GM19043 (cell line): ENCODE measurements at regions not wholly inside any gene's neighbourhood (a gene's known extent, or its start where the extent isn't known, plus 50 kb on each side); places are given as distances from the start of the nearest gene placed in this dataset.
"Not testable (repeated sequence)": the region's sequence is repeated elsewhere in the genome, so short reads cannot be mapped to it uniquely, and the experiment has no call there.

Experiments
- ATAC-seq: cut with Tn5 transposase; IDR thresholded peaks from one replicate; pipeline ENCODE4 v1.9.1; 2021; ENCODE audit warnings: low read depth; ENCODE audit not compliant: unreplicated experiment

DNA sequence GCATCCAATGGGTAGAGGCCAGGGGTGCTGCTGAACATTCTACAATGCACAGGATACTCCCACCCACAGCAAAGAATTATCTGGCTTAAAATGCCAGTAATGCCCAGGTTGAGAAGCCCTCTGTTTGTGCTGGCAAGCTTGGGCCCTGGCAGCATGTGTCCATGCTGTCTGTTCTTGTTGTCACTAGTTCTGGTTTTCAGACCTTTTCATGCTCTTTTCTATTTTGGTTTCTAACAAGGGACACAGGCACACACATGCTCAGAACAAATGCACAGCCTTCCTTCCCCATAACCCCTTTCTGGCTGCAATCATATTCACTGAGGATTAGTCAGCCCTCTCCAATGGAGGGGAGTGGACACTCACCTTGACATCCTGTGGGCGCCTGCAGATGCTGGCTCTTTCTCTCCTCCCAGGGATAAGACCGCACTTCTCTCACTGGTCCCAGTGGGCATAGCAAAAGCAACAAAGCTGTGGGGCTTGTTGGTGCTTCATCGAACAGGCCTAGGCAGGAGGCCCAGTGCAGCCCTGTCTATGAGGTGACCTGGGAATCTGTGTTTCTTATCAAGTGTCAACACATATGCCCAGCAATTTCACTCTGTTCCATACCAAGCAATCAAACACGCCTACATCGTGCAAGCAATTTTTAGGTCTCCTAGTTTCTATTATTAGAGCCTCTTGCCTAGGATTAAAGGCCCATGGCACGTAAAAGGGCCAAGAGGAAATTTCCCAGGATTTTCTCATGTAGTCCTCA lies 271.1 kb upstream of the CCL2 start:
- no peak for ATAC-seq

DNA sequence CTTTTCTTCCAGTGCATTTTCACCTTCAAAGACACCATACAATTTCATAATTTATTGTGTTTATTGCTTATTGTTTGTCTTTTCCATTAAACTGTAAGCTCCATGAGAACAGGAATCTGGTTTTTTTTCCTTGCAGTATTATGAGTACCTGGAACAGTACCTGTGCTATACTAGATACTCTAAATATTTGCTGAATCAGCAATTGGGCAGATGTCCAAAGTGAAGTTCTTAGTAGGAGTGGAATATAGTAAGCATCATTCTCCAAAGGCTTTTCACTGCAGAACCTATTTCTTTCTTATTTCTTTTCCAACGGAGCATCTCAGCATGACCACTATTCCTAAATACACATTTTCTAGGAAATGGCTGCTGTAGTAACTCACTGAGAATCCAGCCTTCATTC lies 269.0 kb upstream of the CCL2 start:
- no peak for ATAC-seq

DNA sequence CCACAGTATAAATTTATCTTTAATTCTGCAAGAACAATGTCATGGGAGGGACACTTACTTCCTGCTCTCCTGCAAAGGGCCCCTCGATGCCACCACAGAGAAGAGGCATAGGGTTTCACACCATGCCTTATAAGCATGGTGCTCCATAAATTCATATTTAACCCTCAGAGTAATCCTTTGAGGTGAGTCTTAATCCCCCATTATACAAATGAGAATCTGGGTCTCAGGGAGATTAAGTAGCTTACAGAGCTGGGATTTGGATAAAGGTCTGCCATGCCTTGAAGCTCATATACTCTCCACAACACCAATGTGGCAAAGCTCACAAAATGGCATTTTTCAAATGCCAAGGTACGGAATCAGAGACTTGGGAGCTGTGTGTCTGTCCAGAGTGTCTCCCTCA lies 268.5 kb upstream of the CCL2 start:
- no peak for ATAC-seq

- ATAC-seq, result no peak
These were observed 267.9 kb upstream of the CCL2 start for GRCh38 chr17:33987162-33987561.

- no peak for ATAC-seq
These were observed 265.5 kb upstream of the CCL2 start for GRCh38 chr17:33989361-33990148.

DNA sequence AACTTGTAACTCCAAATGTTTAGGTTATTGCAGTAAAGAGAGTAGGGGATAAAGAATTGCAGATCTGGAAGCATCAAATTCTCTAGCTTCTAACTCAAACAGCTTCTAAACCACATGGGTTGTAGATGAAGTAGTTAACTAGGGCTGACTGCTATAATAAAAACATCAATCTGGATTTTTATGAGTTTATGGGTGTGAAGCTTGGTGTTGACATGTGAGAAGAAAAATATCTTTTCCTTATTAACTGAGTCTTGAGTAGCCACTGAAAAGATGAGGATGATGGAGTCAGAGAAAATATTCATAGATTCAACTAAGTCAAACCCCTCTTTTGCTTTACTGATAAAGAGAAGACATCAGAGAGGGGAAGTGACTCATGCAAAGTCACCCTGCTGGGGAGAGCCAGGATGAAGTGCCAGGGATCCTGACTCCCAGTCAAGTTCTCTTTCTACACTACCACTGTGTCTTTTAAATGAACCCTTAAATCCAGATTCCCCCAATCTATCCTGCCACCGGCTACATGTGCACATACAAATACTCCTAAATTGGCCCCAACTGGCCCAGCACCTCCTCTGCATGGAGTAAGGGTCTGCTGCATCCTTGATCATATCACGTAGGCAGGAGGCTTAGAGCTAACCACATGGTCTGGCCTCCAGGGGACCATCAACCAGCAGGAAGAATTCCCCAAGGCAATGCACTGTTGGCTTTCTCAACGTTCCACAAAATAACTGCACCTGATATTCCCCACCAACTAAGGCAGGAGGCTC lies 264.0 kb upstream of the CCL2 start:
- ATAC-seq, result no peak

GRCh38 chr17:33992113-33992512 lies 263.0 kb upstream of the CCL2 start:
- no peak for ATAC-seq

DNA sequence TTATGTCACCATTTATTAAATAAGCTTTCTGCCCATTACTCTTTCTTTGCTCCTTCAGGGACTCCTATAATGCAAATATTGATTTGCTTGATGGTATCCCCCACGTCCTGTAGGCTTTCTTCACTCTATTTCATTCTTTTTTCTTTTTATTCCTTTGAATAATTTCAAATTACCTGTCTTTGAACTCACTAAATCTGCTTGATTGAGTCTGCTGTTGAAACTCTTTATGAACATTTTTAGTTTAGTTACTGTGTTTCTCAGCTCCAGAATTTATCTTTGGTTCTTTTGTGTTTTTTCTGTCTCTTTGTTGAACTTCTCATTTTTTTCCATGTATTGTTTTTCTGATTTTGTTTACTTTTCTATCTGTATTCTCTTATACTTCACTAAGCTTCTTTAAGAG lies 254.4 kb upstream of the CCL2 start:
- no peak for ATAC-seq

DNA sequence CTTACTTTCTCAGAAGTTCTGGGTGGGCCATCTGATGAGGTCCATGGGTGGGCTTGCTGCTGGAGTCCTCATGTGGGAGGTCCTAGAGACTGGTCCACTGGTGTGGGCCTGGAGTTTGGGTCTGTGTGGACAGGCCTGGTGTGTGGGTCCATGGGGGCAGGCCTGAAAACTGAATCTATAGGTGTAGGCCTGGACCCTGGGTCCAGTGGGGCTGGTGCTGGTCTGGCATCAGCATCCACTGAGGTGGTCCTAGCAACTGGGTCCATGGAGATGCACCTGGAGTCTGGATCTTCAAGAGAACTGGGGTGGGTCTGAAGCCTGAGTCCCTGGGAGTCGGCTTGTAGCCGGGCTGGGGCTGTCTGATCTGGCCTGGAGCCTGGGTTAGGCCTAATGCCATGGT lies 253.8 kb upstream of the CCL2 start:
- no peak for ATAC-seq

DNA sequence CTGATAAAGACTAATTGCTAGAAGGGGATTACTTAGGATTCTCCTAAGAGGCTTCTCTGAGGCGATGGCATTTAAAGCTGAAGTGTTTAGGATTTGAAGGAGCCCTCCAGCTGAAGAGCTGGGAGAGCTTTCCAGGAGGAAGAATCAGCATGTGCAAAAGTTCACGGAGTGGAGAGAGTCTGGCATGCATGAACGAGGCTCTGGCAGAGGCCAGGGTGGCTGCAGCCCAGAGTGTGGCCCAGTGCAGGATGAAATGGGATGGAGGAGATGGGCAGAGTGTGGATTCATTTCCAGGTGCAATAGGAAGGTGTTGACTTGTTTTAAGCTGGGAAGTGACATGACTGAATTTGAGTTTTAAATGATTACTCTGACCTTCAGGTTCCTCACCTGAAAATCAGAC lies 249.0 kb upstream of the CCL2 start:
- no peak for ATAC-seq

- ATAC-seq, result no peak
These were observed 247.0 kb upstream of the CCL2 start for GRCh38 chr17:34008125-34008524.

DNA sequence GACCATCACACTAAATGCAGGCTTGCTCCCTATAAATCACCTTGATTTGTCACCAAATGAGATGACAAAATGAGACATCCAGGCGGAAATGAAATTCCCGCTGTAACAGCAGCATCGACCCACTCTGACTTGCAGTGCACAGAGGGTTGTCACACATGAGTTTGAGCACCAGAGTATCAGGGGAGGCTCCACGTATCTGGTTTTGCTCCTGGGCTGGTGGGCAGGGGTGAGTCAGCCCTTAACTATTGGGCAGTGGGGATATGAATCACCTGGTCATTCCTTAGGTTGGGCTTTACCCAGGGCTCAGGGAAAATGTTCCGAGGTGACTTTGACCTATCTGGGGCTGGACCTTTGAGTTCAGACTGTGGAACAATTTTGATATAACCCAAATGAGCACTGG lies 245.2 kb upstream of the CCL2 start:
- ATAC-seq, result no peak

DNA sequence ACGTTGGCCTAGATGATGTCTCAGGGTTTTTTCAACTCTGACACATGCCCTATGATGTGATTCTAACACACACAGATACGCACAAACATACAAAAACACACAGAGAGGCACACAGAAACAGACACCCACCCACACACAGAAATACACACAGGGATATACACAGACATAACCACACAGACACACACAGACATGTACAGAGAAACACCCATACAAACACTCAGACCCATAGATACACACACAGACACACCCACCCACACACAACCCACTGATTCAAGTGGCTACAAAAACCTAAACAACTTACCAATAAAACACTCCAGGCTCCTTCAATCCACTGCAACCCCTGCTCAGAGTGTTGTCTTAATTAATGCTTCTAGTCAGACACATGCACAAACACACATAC lies 244.6 kb upstream of the CCL2 start:
- ATAC-seq, result no peak

DNA sequence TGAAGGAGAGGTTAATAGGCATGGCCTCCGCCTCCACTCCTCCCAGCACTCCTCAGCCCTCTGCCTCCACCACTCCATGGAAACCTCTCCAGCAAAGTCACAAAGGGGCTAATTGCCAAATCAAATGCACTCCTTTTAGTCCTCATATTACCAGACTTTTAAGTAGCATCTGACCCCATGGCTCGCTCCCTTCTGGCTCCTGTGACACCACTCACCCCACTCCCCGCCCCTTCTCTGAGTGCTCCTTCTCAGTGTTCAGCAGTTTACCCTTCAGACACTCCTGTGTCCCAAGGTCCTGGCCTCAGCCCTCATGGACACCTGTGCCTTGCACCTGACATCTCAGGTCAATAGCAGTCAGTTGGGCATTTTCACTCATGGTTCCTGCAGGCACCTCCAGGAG lies 243.5 kb upstream of the CCL2 start:
- no peak for ATAC-seq

- ATAC-seq, result no peak
These were observed 242.2 kb upstream of the CCL2 start for GRCh38 chr17:34012709-34013375.

DNA sequence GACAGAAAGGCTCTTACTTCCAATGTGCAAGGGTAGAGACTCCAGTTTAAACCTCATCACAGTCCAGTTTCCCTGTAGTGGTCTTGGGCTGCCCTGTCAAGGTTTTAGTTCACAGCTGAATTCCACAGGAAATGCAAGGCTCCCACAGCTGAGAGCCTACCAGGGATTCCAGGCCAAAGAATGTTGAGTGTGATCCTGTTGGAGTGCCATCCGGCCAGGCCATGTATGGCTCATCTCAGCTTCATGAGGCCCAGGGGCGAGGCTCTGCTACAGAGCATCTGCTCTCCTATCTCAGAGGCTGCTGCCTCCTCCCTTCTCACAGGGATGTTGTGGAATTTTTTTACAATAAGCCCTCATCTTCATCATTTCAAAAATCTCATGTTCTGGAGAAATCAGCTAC lies 239.8 kb upstream of the CCL2 start:
- ATAC-seq, result no peak

DNA sequence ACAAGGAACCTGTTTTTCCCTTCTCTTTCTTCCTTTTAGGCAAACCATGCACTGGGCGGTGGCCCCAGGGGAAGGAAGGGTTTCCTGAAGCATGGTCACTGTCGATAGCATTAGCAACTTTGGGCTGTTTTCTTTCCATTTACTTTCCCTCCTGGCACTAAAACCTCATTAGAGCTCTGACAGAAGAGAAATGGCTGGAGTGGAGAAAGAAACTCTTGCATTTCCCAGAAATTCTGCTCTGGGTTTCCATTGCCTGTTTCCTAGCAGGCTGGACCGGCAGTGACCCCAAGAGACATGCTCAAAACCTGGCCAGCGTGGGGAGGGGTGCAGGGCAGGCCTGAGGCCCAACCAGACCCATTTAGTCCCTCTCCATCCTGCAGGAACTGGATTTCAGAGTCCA lies 230.7 kb upstream of the CCL2 start:
- ATAC-seq, result no peak

DNA sequence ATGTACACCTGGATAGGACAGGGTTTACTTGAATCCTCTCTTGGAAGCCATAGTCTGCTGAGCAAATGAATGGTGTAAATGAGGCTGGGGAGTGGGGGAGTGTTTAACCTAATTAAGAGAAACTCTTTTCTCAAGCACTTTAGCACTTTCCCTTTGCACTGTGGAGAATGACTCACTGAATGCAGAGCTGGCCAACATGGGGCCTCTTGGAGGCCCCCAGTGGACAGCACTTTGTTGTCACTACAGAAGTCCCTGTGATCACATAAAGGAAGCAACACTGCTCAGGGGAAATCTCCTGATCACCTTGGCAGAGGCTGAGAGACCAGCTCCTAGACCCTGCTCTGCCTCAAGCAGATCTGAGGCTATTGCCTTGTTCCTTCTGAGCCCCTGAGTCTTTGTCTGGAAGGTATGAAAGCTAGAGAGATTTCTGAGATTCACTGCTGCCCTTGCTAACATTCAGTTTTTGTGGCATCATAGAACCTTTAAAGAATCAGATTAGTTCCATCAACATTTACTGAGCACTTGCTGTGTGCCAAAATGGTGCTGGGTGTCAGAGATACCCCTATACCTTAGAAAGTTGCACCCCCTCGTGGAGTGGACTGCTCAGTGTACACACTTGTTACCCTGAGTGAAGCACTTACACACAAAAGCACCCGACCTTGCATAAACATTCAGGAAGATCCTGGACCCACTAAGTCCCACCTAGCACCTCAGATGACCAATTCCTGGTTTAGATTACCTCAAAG lies 230.1 kb upstream of the CCL2 start:
- ATAC-seq, result no peak

GRCh38 chr17:34030601-34031000 lies 224.5 kb upstream of the CCL2 start:
- not testable (repeated sequence) for ATAC-seq

DNA sequence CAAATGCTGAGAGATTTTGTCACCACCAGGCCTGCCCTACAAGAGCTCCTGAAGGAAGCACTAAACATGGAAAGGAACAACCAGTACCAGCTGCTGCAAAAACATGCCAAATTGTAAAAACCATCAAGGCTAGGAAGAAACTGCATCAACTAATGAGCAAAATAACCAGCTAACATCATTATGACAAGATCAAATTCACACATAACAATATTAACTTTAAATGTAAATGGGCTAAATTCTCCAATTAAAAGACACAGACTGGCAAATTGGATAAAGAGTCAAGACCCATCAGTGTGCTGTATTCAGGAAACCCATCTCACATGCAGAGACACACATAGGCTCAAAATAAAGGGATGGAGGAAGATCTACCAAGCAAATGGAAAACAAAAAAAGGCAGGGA lies 222.8 kb upstream of the CCL2 start:
- not testable (repeated sequence) for ATAC-seq
